Common myeloid progenitor, CD34-positive (primary cell): ENCODE measurements at regions not wholly inside any gene's neighbourhood (a gene's known extent, or its start where the extent isn't known, plus 50 kb on each side); places are given as distances from the start of the nearest gene placed in this dataset.

Experiments used
- CTCF ChIA-PET: fragments of 350-600 bp; sonication (Branson Sonifier 250); formaldehyde crosslinking; loops from one replicate; lab custom pipeline; 2021; ENCODE audit warnings: antibody characterized with exemption; lab: Charles Lee
- POLR2A ChIA-PET: fragments of 350-600 bp; sonication (Branson Sonifier 250); formaldehyde crosslinking; loops from one replicate; lab custom pipeline; 2021; ENCODE audit warnings: antibody characterized with exemption; lab: Charles Lee
- DNase-seq, 3 donors: peaks; one replicate each; pipeline versions ENCODE4 v3.0.0 to v3.0.0-alpha.2; 2013
- H3K27ac ChIP-seq, 2 experiments: 1 replicate in 1 of 2; 2 replicates in 1 of 2; pipeline ENCODE4 v1.7.0; 2013; ENCODE audit warnings: inconsistent platforms in 2 of 2, low read length in 2 of 2, mild to moderate bottlenecking in 2 of 2, low read depth in 1 of 2, moderate library complexity in 1 of 2; ENCODE audit not compliant: severe bottlenecking in 2 of 2, insufficient read depth in 1 of 2, poor library complexity in 1 of 2
- H3K27me3 ChIP-seq, 5 experiments: replicated peaks in 2 of 5; 1 replicate in 3 of 5; 2 replicates in 2 of 5; pipeline versions ENCODE4 v1.6.1 to v1.7.0; 2013; ENCODE audit warnings: low read length in 4 of 5, mild to moderate bottlenecking in 2 of 5, moderate library complexity in 2 of 5, inconsistent platforms in 1 of 5; ENCODE audit not compliant: insufficient read depth in 5 of 5, control insufficient read depth in 4 of 5
- H3K36me3 ChIP-seq, 4 experiments: 1 replicate in 2 of 4; 2 replicates in 2 of 4; pipeline versions ENCODE4 v1.6.1 to v1.7.0; 2013; ENCODE audit warnings: low read length in 3 of 4, control low read depth in 1 of 4, mild to moderate bottlenecking in 1 of 4; ENCODE audit not compliant: control insufficient read depth in 4 of 4, insufficient read depth in 4 of 4
- H3K4me1 ChIP-seq, 4 experiments: 1 replicate in 3 of 4; 2 replicates in 1 of 4; pipeline versions ENCODE4 v1.6.1 to v1.7.1; 2013; ENCODE audit warnings: low read length in 3 of 4, mild to moderate bottlenecking in 3 of 4, control low read depth in 1 of 4, inconsistent platforms in 1 of 4, moderate library complexity in 1 of 4; ENCODE audit not compliant: control insufficient read depth in 4 of 4, insufficient read depth in 4 of 4; ENCODE audit errors: control extremely low read depth in 1 of 4
- H3K4me3 ChIP-seq, 7 experiments: 1 replicate in 4 of 7; 2 replicates in 3 of 7; pipeline versions ENCODE4 v1.5.1 to v1.7.0; 2013; ENCODE audit warnings: mild to moderate bottlenecking in 7 of 7, low read length in 6 of 7, moderate library complexity in 6 of 7, inconsistent platforms in 2 of 7, low read depth in 2 of 7, control low read depth in 1 of 7; ENCODE audit not compliant: insufficient read depth in 4 of 7, control insufficient read depth in 1 of 7; ENCODE audit errors: extremely low read depth in 1 of 7
- H3K9me3 ChIP-seq, 5 experiments: 1 replicate in 4 of 5; 2 replicates in 1 of 5; pipeline versions ENCODE4 v1.6.1 to v1.7.1; 2013; ENCODE audit warnings: low read length in 4 of 5, mild to moderate bottlenecking in 2 of 5, inconsistent platforms in 1 of 5, low read depth in 1 of 5, moderate library complexity in 1 of 5; ENCODE audit not compliant: control insufficient read depth in 4 of 5, insufficient read depth in 2 of 5; ENCODE audit errors: control extremely low read depth in 1 of 5
- WGBS: methylation state at CpG from one replicate; pipeline ENCODE4 v1.1.5; 2013; ENCODE audit not compliant: insufficient coverage; 5-methylcytosine and 5-hydroxymethylcytosine counted together

DNA sequence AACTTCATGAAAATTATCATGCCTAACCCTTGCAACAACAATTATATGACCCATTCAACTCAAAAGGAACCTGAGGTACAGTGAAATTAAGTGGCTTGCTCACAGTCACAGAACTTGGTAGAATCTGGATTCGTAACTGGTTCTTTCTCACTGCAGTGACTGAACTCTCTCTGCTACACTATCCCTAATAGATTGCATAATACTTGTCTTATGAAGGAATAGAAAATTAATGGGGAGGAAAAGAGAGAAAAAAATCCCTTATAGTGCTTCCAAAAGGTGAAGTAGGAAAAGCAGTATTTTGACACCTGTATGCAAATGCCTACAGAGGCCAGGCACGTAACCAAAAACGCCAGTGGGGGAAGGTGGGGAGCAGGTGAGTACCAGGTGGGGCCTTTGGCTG lies 186.6 kb downstream of the LY86 start:
- no peak for DNase-seq
- CTCF ChIA-PET: no interaction called here
- no peak overlapping the region for H3K4me3 ChIP-seq
- H3K9me3 ChIP-seq: peaks cover 0 to 7% (median 0%) of the 10 kb centered on the region in 5 experiments
- 100% methylated on average over 2 of the region's 3 CpGs for WGBS
- POLR2A ChIA-PET: no interaction called here
- no peaks in the 10 kb centered on the region for H3K27me3 ChIP-seq
- H3K36me3 ChIP-seq: no peaks in the 10 kb centered on the region
- peaks cover 0 to 3% (median 0%) of the 10 kb centered on the region in 4 experiments for H3K4me1 ChIP-seq
- no peak overlapping the region for H3K27ac ChIP-seq

DNA sequence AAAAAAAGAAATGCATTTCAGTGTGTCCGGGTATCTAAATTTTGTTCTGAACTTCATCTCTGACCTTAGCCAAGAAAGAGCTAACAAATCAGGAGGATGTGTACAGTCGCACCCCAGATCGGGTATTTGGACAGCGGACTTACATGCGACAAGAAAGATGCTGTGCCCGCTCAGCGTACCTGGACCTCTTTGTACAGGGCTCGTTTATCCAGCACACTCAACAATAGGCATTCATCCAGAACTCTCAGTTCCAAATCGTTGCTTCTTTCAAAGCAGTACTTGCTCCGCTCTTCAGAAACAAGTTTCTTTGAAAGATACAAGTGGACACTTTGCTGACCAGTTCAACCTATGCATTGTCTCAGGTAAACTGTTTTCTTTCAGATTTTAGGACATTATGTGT lies 191.7 kb downstream of the LY86 start:
- CTCF ChIA-PET: no interaction called here

DNA sequence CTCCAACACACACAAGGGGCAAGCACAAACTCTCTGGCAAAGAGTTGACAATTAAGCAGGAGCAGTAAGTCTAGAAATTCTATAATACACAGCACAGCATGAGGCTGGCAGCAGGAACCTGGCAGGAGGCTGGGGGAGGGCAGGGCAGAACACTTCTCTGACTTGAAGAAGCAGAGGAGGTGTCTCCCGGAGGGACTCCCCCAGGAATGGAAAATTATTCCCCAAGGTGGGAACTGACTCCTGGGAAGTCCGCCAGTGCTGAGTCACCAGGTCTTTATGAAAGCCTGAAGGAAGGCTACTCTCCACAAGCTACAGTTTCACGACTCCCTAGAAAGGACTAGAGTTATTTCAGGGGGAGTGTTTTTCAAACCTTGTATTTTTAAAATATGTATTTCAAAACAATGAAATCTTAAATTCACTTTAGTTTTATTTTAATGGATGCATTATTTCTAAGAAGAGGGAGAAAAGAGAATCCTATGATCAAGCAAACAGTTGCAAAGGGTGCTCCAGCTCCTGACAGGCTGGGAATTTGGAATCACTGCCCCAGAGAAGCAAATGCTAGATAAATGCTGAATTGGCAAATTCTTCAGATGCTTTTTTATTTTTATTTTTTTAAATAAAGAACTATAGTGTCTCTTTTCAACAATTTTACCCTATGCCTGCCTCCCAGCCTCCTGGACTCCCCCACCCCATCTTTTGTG lies 192.8 kb downstream of the LY86 start:
- CTCF ChIA-PET: interaction anchor here (1.3 kb wide), 1 partner anchor 272 kb away, joined by 3 read pairs; no protein-coding TSS in a partner anchor
- Histone ChIP-seq H3K27me3 (no peaks in the 10 kb centered on the region), H3K4me3 (no peak overlapping the region), H3K27ac (no peak overlapping the region), H3K4me1 (peaks cover 0 to 11% (median 0%) of the 10 kb centered on the region in 4 experiments), H3K36me3 (no peaks in the 10 kb centered on the region), H3K9me3 (peaks cover 0 to 5% (median 0%) of the 10 kb centered on the region in 5 experiments)
- no peak for DNase-seq
- whole genome bisulfite sequencing: 95% methylated on average over 2 of the region's 3 CpGs
- POLR2A ChIA-PET: no interaction called here

More for the DNA sequence above, 191.7 kb downstream of the LY86 start:
- H3K36me3 ChIP-seq: no peaks in the 10 kb centered on the region
- H3K4me3 ChIP-seq: no peak overlapping the region
- WGBS: 92% methylated on average over 6 of the region's 10 CpGs
- peaks cover 0 to 11% (median 0%) of the 10 kb centered on the region in 4 experiments for H3K4me1 ChIP-seq
- POLR2A ChIA-PET: no interaction called here
- no peaks in the 10 kb centered on the region for H3K27me3 ChIP-seq
- DNase-seq: no peak
- peaks cover 0 to 7% (median 0%) of the 10 kb centered on the region in 5 experiments for H3K9me3 ChIP-seq
- H3K27ac ChIP-seq: no peak overlapping the region

DNA sequence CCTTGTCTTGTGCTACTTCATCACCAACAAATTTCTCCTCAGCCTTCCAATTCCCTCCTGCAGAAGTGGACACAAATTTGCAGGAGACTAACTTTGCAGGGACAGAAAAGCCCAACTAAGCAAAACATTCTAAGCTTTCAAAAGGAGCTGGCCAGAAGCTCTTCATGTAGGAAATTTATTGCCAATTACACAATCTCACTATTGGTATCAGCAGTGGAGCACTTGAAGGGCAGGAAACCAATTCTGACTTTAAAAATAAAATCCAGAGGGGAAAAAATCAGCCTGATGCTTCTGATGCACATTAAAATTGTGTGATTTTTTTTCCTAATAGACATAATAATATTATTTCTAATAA lies 193.3 kb downstream of the LY86 start:
- peaks cover 0 to 3% (median 0%) of the 10 kb centered on the region in 5 experiments for H3K9me3 ChIP-seq
- POLR2A ChIA-PET: no interaction called here

DNA sequence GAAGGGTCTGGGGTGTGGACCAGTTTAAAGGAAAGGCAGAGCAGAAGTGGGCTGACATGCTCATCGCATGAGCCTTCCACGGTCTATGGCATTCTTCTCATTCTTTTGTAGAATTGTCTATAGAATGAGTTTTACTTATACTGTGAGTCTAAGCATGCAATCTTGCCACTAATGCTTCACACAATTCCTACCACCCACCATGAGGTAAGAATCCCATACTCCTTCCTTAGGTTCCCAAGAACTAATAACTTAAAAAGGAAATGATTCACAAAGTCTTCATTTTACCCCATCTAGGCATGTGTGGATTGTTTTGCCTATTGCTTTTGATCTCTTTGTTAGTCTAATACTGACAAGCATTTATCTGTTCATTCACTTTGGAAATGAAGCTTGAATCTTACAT lies 195.2 kb downstream of the LY86 start:
- no peaks in the 10 kb centered on the region for H3K36me3 ChIP-seq
- WGBS: no CpG with 5 or more reads among the region's 2 CpGs
- no peak for DNase-seq
- peaks cover 0 to 13% (median 0%) of the 10 kb centered on the region in 4 experiments for H3K4me1 ChIP-seq
- H3K27me3 ChIP-seq: no peaks in the 10 kb centered on the region
- ChIA-PET CTCF (no interaction called here), POLR2A (no interaction called here)
- no peak overlapping the region for H3K27ac ChIP-seq
- no peaks in the 10 kb centered on the region for H3K9me3 ChIP-seq
- H3K4me3 ChIP-seq: no peak overlapping the region

More for the DNA sequence above, 193.3 kb downstream of the LY86 start:
- Histone ChIP-seq H3K36me3 (no peaks in the 10 kb centered on the region), H3K4me3 (no peak overlapping the region), H3K4me1 (peaks cover 0 to 11% (median 0%) of the 10 kb centered on the region in 4 experiments), H3K27me3 (no peaks in the 10 kb centered on the region), H3K27ac (no peak overlapping the region)
- CTCF ChIA-PET: interaction anchor here (1.3 kb wide), 1 partner anchor 272 kb away, joined by 3 read pairs; no protein-coding TSS in a partner anchor
- no peak for DNase-seq

DNA sequence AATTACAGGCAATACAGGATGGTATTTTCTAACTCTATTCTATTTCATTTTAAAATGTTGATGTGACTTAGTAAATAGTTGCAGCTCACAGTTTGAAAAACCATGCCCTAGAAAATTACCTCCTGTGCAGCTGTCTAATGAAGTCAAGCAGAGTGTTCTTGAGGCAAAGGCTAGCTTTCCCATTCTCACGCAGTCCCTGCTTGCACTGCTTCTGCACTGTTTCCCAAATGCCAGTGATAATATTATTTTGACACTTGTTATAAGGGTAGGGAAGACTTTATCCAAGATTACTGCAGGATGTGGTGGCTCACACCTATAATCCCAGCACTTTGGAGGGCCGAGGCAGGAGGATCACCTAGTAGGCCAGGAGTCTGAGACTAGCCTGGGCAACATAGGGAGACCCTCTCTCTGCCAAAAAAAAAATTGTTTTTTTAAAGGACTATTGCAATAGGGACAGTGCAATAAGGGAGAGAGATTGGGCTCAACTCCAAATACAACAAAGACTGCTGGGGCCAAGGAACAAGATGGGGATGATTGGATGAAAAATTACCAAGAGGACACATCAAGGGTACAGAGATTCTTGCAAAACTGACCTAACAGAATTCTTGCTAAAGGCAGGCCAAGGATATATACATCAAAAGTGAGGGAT lies 196.1 kb downstream of the LY86 start:
- H3K36me3 ChIP-seq: no peaks in the 10 kb centered on the region
- POLR2A ChIA-PET: no interaction called here
- H3K4me3 ChIP-seq: no peak overlapping the region
- WGBS: 100% methylated on average over 1 of the region's 2 CpGs
- H3K27me3 ChIP-seq: no peaks in the 10 kb centered on the region
- peaks cover 0 to 13% (median 0%) of the 10 kb centered on the region in 4 experiments for H3K4me1 ChIP-seq
- CTCF ChIA-PET: no interaction called here
- no peak overlapping the region for H3K27ac ChIP-seq
- H3K9me3 ChIP-seq: no peaks in the 10 kb centered on the region
- no peak for DNase-seq

DNA sequence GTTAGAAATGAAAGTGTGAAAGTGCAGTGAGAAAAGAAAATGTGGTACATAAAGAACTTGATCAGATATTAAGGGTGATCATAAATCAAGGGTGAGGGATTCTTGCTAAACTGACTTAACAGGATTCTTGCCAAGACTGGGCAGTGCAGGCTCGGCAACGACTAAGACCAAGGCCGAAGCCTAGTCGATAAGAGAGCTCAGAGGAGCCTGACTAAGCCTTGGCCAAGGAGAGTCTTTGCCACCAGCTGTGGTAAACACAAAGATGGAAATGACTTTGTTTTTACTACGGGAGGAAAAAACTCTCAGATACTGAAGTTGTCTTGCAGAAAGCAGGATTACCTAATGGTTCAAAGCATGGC lies 196.6 kb downstream of the LY86 start:
- DNase-seq: no peak
- H3K27me3 ChIP-seq: no peaks in the 10 kb centered on the region
- 97% methylated on average over 5 of the region's 5 CpGs for WGBS
- ChIA-PET CTCF (no interaction called here), POLR2A (no interaction called here)
- no peak overlapping the region for H3K27ac ChIP-seq
- no peaks in the 10 kb centered on the region for H3K9me3 ChIP-seq
- peaks cover 0 to 13% (median 0%) of the 10 kb centered on the region in 4 experiments for H3K4me1 ChIP-seq
- H3K4me3 ChIP-seq: no peak overlapping the region
- no peaks in the 10 kb centered on the region for H3K36me3 ChIP-seq
